ENCODE measurements at regions not wholly inside any gene's neighbourhood (a gene's known extent, or its start where the extent isn't known, plus 50 kb on each side); places are given as distances from the start of the nearest gene placed in this dataset.

GRCh38 chr7:54864663-54865062, 105.7 kb upstream of the SEC61G start:
- TF ChIP-seq CTCF (IDR thresholded peaks at IDR 0.05) = no peak
- TF ChIP-seq POLR2A (IDR thresholded peaks at IDR 0.05) = no peak
